ENCODE measurements at regions not wholly inside any gene's neighbourhood (a gene's known extent, or its start where the extent isn't known, plus 50 kb on each side); places are given as distances from the start of the nearest gene placed in this dataset.

DNA sequence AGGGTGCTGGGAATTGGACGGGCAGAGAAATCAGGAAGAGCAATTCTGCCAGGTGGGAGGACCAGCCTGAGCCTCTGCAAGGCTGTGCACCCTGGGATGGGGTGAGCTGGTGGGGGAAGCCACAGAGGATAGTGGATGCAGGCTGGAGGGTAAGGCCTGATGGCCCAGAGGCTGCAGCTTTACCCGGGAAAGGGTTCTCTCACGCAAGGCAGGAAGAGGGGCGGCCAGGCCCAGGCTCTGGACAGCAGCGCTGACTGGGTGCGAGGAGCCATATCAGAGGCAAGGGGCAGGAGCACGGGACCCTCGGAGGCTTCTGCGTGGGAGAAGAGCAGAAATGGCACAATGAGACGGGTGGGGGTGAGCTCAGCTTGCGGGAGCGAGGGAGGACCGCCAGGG, 104.6 kb downstream of the SOX1 start:
- H3K27me3 ChIP-seq (ENCODE audit: insufficient read depth, low read depth), result peaks cover 100% of the 10 kb centered on the region
- no peak for TF ChIP-seq CTCF (conservative IDR thresholded peaks at IDR 0.05)
- no peak for TF ChIP-seq EZH2 (IDR thresholded peaks at IDR 0.05; ENCODE audit: low read depth)
- no peaks in the 10 kb centered on the region for H3F3A ChIP-seq (ENCODE audit: insufficient read depth, low read depth)
- no peaks in the 10 kb centered on the region for H3K9me3 ChIP-seq (ENCODE audit: insufficient read depth, low read depth)
- no peaks in the 10 kb centered on the region for H3K4me1 ChIP-seq (replicated peaks; ENCODE audit: insufficient read depth)
- no peak for DNase-seq
- no peak overlapping the region for H2AFZ ChIP-seq
- intact Hi-C loops (cut with micrococcal nuclease; ENCODE audit: unreplicated experiment), result no loop called here
- ChIA-PET POLR2A (ENCODE audit: unreplicated experiment) (no interaction called here), CTCF (no interaction called here)
- no peaks in the 10 kb centered on the region for H3K79me2 ChIP-seq (ENCODE audit: low read depth)
- no peak overlapping the region for H3K27ac ChIP-seq
- no peak overlapping the region for H3K4me2 ChIP-seq
- no TSS peak for BruUV-seq (replicated peaks)
- no peaks in the 10 kb centered on the region for H4K20me1 ChIP-seq (ENCODE audit: insufficient read depth)
- no peaks in the 10 kb centered on the region for H3K9me2 ChIP-seq (ENCODE audit: insufficient read depth)
- H3K4me3 ChIP-seq, result no peak overlapping the region
- no peaks in the 10 kb centered on the region for H3K36me3 ChIP-seq (ENCODE audit: low read depth)

DNA sequence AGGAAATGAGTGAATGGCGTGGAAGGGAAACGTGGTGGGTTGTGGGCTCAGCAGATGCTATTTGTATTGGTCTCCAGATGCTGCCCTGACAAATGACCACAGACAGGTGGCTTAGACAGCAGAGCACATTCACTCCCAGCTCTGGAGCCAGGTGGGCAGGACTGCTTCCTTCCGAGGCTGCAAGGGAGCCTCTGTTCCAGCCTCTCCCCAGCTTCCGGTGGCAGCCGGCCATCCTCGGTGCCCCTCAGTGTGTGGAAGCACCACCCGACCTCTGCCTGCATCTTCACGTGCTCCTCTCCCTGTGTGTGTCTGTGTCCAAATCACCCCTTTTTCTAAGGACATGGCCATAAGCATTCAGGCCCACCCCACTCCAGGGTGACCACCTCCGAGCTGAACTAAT, 105.1 kb downstream of the SOX1 start:
- Histone ChIP-seq H3K36me3 (ENCODE audit: low read depth) (no peaks in the 10 kb centered on the region), H3K4me2 (no peak overlapping the region), H3K27ac (no peak overlapping the region), H3F3A (ENCODE audit: insufficient read depth, low read depth) (no peaks in the 10 kb centered on the region), H3K79me2 (ENCODE audit: low read depth) (no peaks in the 10 kb centered on the region), H3K27me3 (ENCODE audit: insufficient read depth, low read depth) (peaks cover 100% of the 10 kb centered on the region), H3K4me1 (replicated peaks; ENCODE audit: insufficient read depth) (no peaks in the 10 kb centered on the region), H3K9me3 (ENCODE audit: insufficient read depth, low read depth) (no peaks in the 10 kb centered on the region), H2AFZ (no peak overlapping the region), H3K9me2 (ENCODE audit: insufficient read depth) (no peaks in the 10 kb centered on the region), H3K4me3 (no peak overlapping the region), H4K20me1 (ENCODE audit: insufficient read depth) (no peaks in the 10 kb centered on the region)
- intact Hi-C loops (cut with micrococcal nuclease; ENCODE audit: unreplicated experiment), result no loop called here
- no TSS peak for BruUV-seq (replicated peaks)
- POLR2A ChIA-PET (ENCODE audit: unreplicated experiment), result no interaction called here
- CTCF ChIA-PET, result no interaction called here
- no peak for DNase-seq
- TF ChIP-seq EZH2 (IDR thresholded peaks at IDR 0.05; ENCODE audit: low read depth) (no peak), CTCF (conservative IDR thresholded peaks at IDR 0.05) (no peak)

GRCh38 chr13:112172641-112173251, 105.8 kb downstream of the SOX1 start:
- peaks cover 100% of the 10 kb centered on the region for H3K27me3 ChIP-seq (ENCODE audit: insufficient read depth, low read depth)

More at GRCh38 chr13:112172641-112173251, 105.8 kb downstream of the SOX1 start:
- Histone ChIP-seq H3K79me2 (ENCODE audit: low read depth) (no peaks in the 10 kb centered on the region), H3K4me1 (replicated peaks; ENCODE audit: insufficient read depth) (no peaks in the 10 kb centered on the region), H2AFZ (no peak overlapping the region), H4K20me1 (ENCODE audit: insufficient read depth) (no peaks in the 10 kb centered on the region), H3K4me3 (no peak overlapping the region), H3K4me2 (no peak overlapping the region), H3K9me3 (ENCODE audit: insufficient read depth, low read depth) (no peaks in the 10 kb centered on the region), H3K27ac (no peak overlapping the region), H3K36me3 (ENCODE audit: low read depth) (no peaks in the 10 kb centered on the region), H3F3A (ENCODE audit: insufficient read depth, low read depth) (no peaks in the 10 kb centered on the region), H3K9me2 (ENCODE audit: insufficient read depth) (no peaks in the 10 kb centered on the region)
- BruUV-seq (replicated peaks), result no TSS peak
- ChIA-PET CTCF (no interaction called here), POLR2A (ENCODE audit: unreplicated experiment) (no interaction called here)
- TF ChIP-seq EZH2 (IDR thresholded peaks at IDR 0.05; ENCODE audit: low read depth), result no peak
- no peak for TF ChIP-seq CTCF (conservative IDR thresholded peaks at IDR 0.05)
- DNase-seq, result no peak
- intact Hi-C loops (cut with micrococcal nuclease; ENCODE audit: unreplicated experiment), result no loop called here

Measured in PC-9 (cell line).